ENCODE measurements at regions not wholly inside any gene's neighbourhood (a gene's known extent, or its start where the extent isn't known, plus 50 kb on each side); places are given as distances from the start of the nearest gene placed in this dataset.

DNA sequence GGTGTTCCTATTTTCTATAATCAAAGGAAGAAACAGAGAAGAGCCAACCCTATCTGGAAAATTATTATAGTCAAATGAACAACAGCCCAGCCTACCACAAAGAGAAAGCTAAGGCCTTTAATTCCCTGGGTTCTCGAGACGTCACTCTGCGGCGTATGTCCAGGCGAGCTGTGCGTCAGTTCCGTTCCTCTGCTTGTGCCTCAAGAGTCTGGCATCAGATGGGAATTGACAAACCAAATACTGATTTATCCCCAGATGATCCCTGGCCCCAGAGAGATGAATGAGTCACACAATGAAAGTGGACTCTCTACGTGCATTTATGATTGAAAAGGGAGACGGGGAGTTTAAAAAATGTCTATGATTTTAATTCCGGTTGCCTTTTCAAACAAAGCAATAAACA is 151.6 kb upstream of the PDE10A start:
- TF ChIP-seq EZH2phosphoT487 (IDR thresholded peaks at IDR 0.05; ENCODE audit: low read length) (no peak), EZH2 (optimal IDR thresholded peaks at IDR 0.05; ENCODE audit: low read depth, low read length) (no peak)
- TF ChIP-seq, protein P1, sequence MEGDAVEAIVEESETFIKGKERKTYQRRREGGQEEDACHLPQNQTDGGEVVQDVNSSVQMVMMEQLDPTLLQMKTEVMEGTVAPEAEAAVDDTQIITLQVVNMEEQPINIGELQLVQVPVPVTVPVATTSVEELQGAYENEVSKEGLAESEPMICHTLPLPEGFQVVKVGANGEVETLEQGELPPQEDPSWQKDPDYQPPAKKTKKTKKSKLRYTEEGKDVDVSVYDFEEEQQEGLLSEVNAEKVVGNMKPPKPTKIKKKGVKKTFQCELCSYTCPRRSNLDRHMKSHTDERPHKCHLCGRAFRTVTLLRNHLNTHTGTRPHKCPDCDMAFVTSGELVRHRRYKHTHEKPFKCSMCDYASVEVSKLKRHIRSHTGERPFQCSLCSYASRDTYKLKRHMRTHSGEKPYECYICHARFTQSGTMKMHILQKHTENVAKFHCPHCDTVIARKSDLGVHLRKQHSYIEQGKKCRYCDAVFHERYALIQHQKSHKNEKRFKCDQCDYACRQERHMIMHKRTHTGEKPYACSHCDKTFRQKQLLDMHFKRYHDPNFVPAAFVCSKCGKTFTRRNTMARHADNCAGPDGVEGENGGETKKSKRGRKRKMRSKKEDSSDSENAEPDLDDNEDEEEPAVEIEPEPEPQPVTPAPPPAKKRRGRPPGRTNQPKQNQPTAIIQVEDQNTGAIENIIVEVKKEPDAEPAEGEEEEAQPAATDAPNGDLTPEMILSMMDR (IDR thresholded peaks at IDR 0.05; ENCODE audit: low read length): no peak
- Histone ChIP-seq H3K27me3 (replicated peaks; ENCODE audit: insufficient read depth, low read length) (no peaks in the 10 kb centered on the region), H3K4me1 (ENCODE audit: low read length) (no peaks in the 10 kb centered on the region)

GRCh38 chr6:165811512-165811911 is 148.5 kb upstream of the PDE10A start:
- Histone ChIP-seq H3K4me2 (ENCODE audit: low read depth, low read length) (no peak overlapping the region), H3K27me3 (replicated peaks; ENCODE audit: insufficient read depth, low read length) (no peaks in the 10 kb centered on the region), H3K9ac (ENCODE audit: low read length) (no peak overlapping the region), H2AFZ (ENCODE audit: low read length) (no peak overlapping the region), H3K9me3 (replicated peaks; ENCODE audit: insufficient read depth, low read length) (no peaks in the 10 kb centered on the region), H3K79me2 (ENCODE audit: low read length) (no peaks in the 10 kb centered on the region), H3F3A (ENCODE audit: insufficient read depth, low read length) (no peaks in the 10 kb centered on the region), H4K20me1 (ENCODE audit: insufficient read depth, low read length) (no peaks in the 10 kb centered on the region), H3K9me2 (replicated peaks; ENCODE audit: insufficient read depth, low read length) (no peaks in the 10 kb centered on the region), H3K27ac (ENCODE audit: low read length) (no peak overlapping the region), H3K36me3 (replicated peaks; ENCODE audit: insufficient read depth, low read length) (no peaks in the 10 kb centered on the region), H3K4me3 (ENCODE audit: low read length) (no peak overlapping the region), H3K4me1 (ENCODE audit: low read length) (no peaks in the 10 kb centered on the region)
- DNase-seq: no peak
- TF ChIP-seq EZH2phosphoT487 (IDR thresholded peaks at IDR 0.05; ENCODE audit: low read length): no peak
- TF ChIP-seq EZH2 (optimal IDR thresholded peaks at IDR 0.05; ENCODE audit: low read depth, low read length): no peak
- TF ChIP-seq, protein P1 (IDR thresholded peaks at IDR 0.05; ENCODE audit: low read length): no peak

More for the DNA sequence above, 151.6 kb upstream of the PDE10A start:
- Histone ChIP-seq H3K79me2 (ENCODE audit: low read length) (no peaks in the 10 kb centered on the region), H3K9me2 (replicated peaks; ENCODE audit: insufficient read depth, low read length) (no peaks in the 10 kb centered on the region), H3K9me3 (replicated peaks; ENCODE audit: insufficient read depth, low read length) (no peaks in the 10 kb centered on the region), H3K27ac (ENCODE audit: low read length) (no peak overlapping the region), H3K4me3 (ENCODE audit: low read length) (no peak overlapping the region), H3K4me2 (ENCODE audit: low read depth, low read length) (no peak overlapping the region), H2AFZ (ENCODE audit: low read length) (no peak overlapping the region), H3K9ac (ENCODE audit: low read length) (no peak overlapping the region), H3F3A (ENCODE audit: insufficient read depth, low read length) (no peaks in the 10 kb centered on the region), H3K36me3 (replicated peaks; ENCODE audit: insufficient read depth, low read length) (no peaks in the 10 kb centered on the region), H4K20me1 (ENCODE audit: insufficient read depth, low read length) (no peaks in the 10 kb centered on the region)
- no peak for DNase-seq

DNA sequence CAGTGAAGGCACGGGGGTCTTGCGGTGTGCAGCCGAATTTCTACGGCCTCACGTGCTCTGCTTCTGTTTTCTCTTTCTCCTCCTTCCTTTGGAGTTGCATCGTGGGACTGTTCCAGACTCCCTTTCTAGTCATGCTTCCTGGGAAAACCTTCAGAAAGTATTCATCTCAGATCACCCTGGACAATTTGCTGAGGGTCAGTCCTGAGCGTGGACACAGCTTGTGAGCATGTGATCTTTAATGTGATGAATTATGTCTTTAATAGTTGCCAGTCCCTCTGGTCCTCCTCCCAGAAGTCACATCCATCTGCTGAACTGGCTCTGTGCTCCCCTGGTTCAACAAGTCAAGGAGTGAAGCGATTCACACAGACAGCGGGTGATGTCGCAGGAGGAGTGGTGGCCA is 145.0 kb upstream of the PDE10A start:
- H3K36me3 ChIP-seq (replicated peaks; ENCODE audit: insufficient read depth, low read length): no peaks in the 10 kb centered on the region
- TF ChIP-seq, protein P1 (IDR thresholded peaks at IDR 0.05; ENCODE audit: low read length): no peak
- TF ChIP-seq EZH2 (optimal IDR thresholded peaks at IDR 0.05; ENCODE audit: low read depth, low read length): no peak
- TF ChIP-seq EZH2phosphoT487 (IDR thresholded peaks at IDR 0.05; ENCODE audit: low read length): no peak
- H3K4me2 ChIP-seq (ENCODE audit: low read depth, low read length): no peak overlapping the region
- DNase-seq: no peak
- H3K4me1 ChIP-seq (ENCODE audit: low read length): no peaks in the 10 kb centered on the region
- H2AFZ ChIP-seq (ENCODE audit: low read length): no peak overlapping the region
- no peaks in the 10 kb centered on the region for H3K9me2 ChIP-seq (replicated peaks; ENCODE audit: insufficient read depth, low read length)
- H3K9ac ChIP-seq (ENCODE audit: low read length): no peak overlapping the region
- no peak overlapping the region for H3K27ac ChIP-seq (ENCODE audit: low read length)
- H3K27me3 ChIP-seq (replicated peaks; ENCODE audit: insufficient read depth, low read length): no peaks in the 10 kb centered on the region
- no peaks in the 10 kb centered on the region for H3K79me2 ChIP-seq (ENCODE audit: low read length)
- no peaks in the 10 kb centered on the region for H3F3A ChIP-seq (ENCODE audit: insufficient read depth, low read length)
- no peaks in the 10 kb centered on the region for H4K20me1 ChIP-seq (ENCODE audit: insufficient read depth, low read length)
- H3K4me3 ChIP-seq (ENCODE audit: low read length): no peak overlapping the region
- H3K9me3 ChIP-seq (replicated peaks; ENCODE audit: insufficient read depth, low read length): no peaks in the 10 kb centered on the region

All from MM.1S (cell line).